ENCODE measurements at regions not wholly inside any gene's neighbourhood (a gene's known extent, or its start where the extent isn't known, plus 50 kb on each side); places are given as distances from the start of the nearest gene placed in this dataset.
"Not testable (repeated sequence)": the region's sequence is repeated elsewhere in the genome, so short reads cannot be mapped to it uniquely, and the experiment has no call there.

GRCh38 chr7:51376420-51377092 is 59.9 kb upstream of the COBL start:
- DNase-seq (ENCODE audit: low spot score) = peak; percentile 94

- peak; percentile 77 for DNase-seq (ENCODE audit: low spot score)
These were observed 58.3 kb upstream of the COBL start for GRCh38 chr7:51374936-51375335.

GRCh38 chr7:51373607-51374006 is 57.0 kb upstream of the COBL start:
- not testable (repeated sequence) for DNase-seq (ENCODE audit: low spot score)

- DNase-seq (ENCODE audit: low spot score) = peak; percentile 26
These were observed 53.1 kb upstream of the COBL start for GRCh38 chr7:51369746-51370145.

GRCh38 chr7:51369228-51369627 is 52.6 kb upstream of the COBL start:
- DNase-seq (ENCODE audit: low spot score) = not testable (repeated sequence)

- DNase-seq (ENCODE audit: low spot score) = no peak
These were observed 51.7 kb upstream of the COBL start for GRCh38 chr7:51368334-51368733.

GRCh38 chr7:51367614-51367968 is 51.0 kb upstream of the COBL start:
- DNase-seq (ENCODE audit: low spot score) = no peak

- DNase-seq (ENCODE audit: low spot score) = peak; percentile 54
These were observed 50.5 kb upstream of the COBL start for GRCh38 chr7:51366930-51367613.

Measured in A172 (cell line).